ENCODE measurements at regions not wholly inside any gene's neighbourhood (a gene's known extent, or its start where the extent isn't known, plus 50 kb on each side); places are given as distances from the start of the nearest gene placed in this dataset.
"Not testable (repeated sequence)": the region's sequence is repeated elsewhere in the genome, so short reads cannot be mapped to it uniquely, and the experiment has no call there.

DNA sequence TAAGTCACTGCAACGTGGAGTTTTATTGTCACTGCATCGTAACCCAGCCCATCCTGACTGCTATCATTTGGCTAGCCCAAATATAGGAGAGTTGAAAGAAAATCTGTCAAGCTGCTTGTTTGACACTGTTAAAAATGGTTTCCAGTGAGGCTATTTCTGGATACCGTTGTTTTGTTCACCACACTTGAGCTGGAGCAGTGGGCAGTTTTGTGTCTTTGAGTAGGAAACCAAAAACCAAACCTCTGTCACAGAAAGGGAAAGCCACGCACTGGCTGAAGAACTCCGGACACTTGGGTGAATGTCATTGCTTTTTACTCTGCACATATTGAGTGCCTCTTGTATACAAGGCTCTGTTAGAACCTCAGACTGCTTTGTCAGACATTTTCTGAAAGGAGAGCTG lies 446.4 kb upstream of the CFAP20DC start:
- Histone ChIP-seq H3K27ac (ENCODE audit: low read depth, low read length) (no peak overlapping the region), H3K9ac (ENCODE audit: low read length in 5 of 5) (no peak overlapping the region), H3K4me3 (ENCODE audit: low read depth in 1 of 5, low read length in 5 of 5) (no peak overlapping the region), H3K27me3 (ENCODE audit: control insufficient read depth in 5 of 5, insufficient read depth in 4 of 5, low read length in 5 of 5) (peaks cover 0 to 4% (median 0%) of the 10 kb centered on the region in 5 donors), H3K36me3 (ENCODE audit: control insufficient read depth in 5 of 5, insufficient read depth in 5 of 5, low read length in 5 of 5) (no peaks in the 10 kb centered on the region), H3K4me1 (ENCODE audit: control insufficient read depth in 5 of 5, insufficient read depth in 5 of 5, low read length in 5 of 5) (no peaks in the 10 kb centered on the region), H3K9me3 (ENCODE audit: control insufficient read depth in 5 of 5, low read length in 5 of 5) (no peaks in the 10 kb centered on the region)

DNA sequence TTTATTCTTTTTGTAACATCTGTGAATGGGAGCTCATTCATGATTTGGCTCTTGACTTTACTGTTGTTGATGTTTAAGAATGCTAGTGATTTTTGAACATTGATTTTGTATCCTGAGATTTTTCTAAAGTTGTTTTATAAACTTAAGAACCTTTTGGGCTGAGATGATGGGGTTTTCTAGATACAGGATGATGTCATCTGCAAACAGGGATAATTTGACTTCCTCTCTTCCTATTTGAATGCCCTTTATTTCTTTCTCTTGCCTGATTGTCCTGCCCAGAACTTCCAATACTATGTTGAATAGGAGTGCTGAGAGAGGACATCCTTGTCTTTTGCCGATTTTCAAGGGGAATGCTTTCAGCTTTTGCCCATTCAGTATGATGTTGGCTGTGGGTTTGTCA lies 445.1 kb upstream of the CFAP20DC start:
- H3K27ac ChIP-seq (ENCODE audit: low read depth, low read length), result not testable (repeated sequence)

DNA sequence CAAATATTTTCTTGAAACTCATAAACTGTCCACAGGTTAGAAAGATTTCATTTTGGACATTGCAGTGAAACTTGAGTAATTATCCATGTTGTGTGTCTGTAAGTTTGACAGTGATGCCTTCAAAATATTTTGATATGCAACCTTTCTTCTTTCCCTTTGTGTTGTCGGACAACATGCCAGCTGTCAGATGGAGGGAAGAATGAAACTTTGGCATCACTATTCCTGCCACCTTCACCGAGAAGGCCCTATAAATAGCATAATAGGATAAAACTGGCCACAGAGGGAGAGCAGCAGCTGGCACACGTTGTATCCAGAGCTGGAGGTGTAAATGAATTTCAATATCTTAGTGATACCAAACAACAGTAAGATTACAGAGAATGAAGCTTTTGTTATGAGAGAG lies 436.7 kb upstream of the CFAP20DC start:
- Histone ChIP-seq H3K9ac (ENCODE audit: low read length in 5 of 5) (no peak overlapping the region), H3K27me3 (ENCODE audit: control insufficient read depth in 5 of 5, insufficient read depth in 4 of 5, low read length in 5 of 5) (no peaks in the 10 kb centered on the region), H3K36me3 (ENCODE audit: control insufficient read depth in 5 of 5, insufficient read depth in 5 of 5, low read length in 5 of 5) (no peaks in the 10 kb centered on the region), H3K27ac (ENCODE audit: low read depth, low read length) (no peak overlapping the region), H3K9me3 (ENCODE audit: control insufficient read depth in 5 of 5, low read length in 5 of 5) (no peaks in the 10 kb centered on the region), H3K4me1 (ENCODE audit: control insufficient read depth in 5 of 5, insufficient read depth in 5 of 5, low read length in 5 of 5) (no peaks in the 10 kb centered on the region), H3K4me3 (ENCODE audit: low read depth in 1 of 5, low read length in 5 of 5) (no peak overlapping the region)

More for the DNA sequence above, 445.1 kb upstream of the CFAP20DC start:
- not testable (repeated sequence) for H3K36me3 ChIP-seq (ENCODE audit: control insufficient read depth in 5 of 5, insufficient read depth in 5 of 5, low read length in 5 of 5); H3K4me3 ChIP-seq (ENCODE audit: low read depth in 1 of 5, low read length in 5 of 5); H3K9ac ChIP-seq (ENCODE audit: low read length in 5 of 5); H3K9me3 ChIP-seq (ENCODE audit: control insufficient read depth in 5 of 5, low read length in 5 of 5); H3K27me3 ChIP-seq (ENCODE audit: control insufficient read depth in 5 of 5, insufficient read depth in 4 of 5, low read length in 5 of 5); H3K4me1 ChIP-seq (ENCODE audit: control insufficient read depth in 5 of 5, insufficient read depth in 5 of 5, low read length in 5 of 5)

DNA sequence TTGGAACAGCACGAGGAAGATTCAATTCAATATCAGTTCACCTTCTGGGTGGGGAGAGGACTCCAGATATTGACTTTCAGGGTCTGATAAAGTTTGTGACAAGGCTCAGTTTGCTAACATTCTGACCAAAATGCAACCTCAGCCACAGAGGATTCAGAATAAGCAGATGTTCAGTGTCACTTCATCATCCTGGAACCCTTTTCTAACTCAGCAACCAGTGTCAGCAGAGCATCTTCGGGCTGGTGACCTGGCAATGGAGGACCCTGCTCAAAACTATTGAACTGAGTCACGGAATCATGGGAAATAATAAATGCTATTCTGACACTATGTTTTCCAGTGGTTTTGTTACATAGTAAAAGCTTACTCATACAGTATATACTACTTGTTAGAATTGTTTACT lies 433.4 kb upstream of the CFAP20DC start:
- no peak overlapping the region for H3K27ac ChIP-seq (ENCODE audit: low read depth, low read length)

DNA sequence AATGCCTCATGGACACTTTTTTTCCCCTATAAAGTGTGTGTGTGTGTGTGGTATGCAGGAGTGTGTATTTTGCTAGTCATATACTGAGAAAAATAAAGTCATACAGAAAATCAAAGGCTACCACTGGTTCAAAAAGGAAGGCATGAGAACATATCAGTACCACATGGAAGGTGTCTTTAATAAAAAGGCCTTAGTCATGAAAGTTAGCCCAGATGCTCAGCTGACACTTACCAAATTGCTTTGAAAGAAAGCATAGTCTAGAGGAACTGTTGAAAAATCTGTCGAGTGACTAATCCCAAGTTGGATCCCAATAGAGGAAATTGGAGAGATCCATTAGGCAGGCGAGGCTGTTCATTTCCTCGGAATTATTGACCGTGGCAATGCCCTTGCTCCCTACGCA lies 432.9 kb upstream of the CFAP20DC start:
- H3K9me3 ChIP-seq (ENCODE audit: control insufficient read depth in 5 of 5, low read length in 5 of 5), result no peaks in the 10 kb centered on the region
- no peak overlapping the region for H3K9ac ChIP-seq (ENCODE audit: low read length in 5 of 5)
- H3K36me3 ChIP-seq (ENCODE audit: control insufficient read depth in 5 of 5, insufficient read depth in 5 of 5, low read length in 5 of 5), result no peaks in the 10 kb centered on the region
- no peak overlapping the region for H3K27ac ChIP-seq (ENCODE audit: low read depth, low read length)
- no peaks in the 10 kb centered on the region for H3K27me3 ChIP-seq (ENCODE audit: control insufficient read depth in 5 of 5, insufficient read depth in 4 of 5, low read length in 5 of 5)
- H3K4me1 ChIP-seq (ENCODE audit: control insufficient read depth in 5 of 5, insufficient read depth in 5 of 5, low read length in 5 of 5), result no peaks in the 10 kb centered on the region
- H3K4me3 ChIP-seq (ENCODE audit: low read depth in 1 of 5, low read length in 5 of 5), result no peak overlapping the region

More for the DNA sequence above, 433.4 kb upstream of the CFAP20DC start:
- Histone ChIP-seq H3K27me3 (ENCODE audit: control insufficient read depth in 5 of 5, insufficient read depth in 4 of 5, low read length in 5 of 5) (no peaks in the 10 kb centered on the region), H3K9me3 (ENCODE audit: control insufficient read depth in 5 of 5, low read length in 5 of 5) (no peaks in the 10 kb centered on the region), H3K4me1 (ENCODE audit: control insufficient read depth in 5 of 5, insufficient read depth in 5 of 5, low read length in 5 of 5) (no peaks in the 10 kb centered on the region), H3K4me3 (ENCODE audit: low read depth in 1 of 5, low read length in 5 of 5) (no peak overlapping the region), H3K36me3 (ENCODE audit: control insufficient read depth in 5 of 5, insufficient read depth in 5 of 5, low read length in 5 of 5) (no peaks in the 10 kb centered on the region), H3K9ac (ENCODE audit: low read length in 5 of 5) (no peak overlapping the region)

DNA sequence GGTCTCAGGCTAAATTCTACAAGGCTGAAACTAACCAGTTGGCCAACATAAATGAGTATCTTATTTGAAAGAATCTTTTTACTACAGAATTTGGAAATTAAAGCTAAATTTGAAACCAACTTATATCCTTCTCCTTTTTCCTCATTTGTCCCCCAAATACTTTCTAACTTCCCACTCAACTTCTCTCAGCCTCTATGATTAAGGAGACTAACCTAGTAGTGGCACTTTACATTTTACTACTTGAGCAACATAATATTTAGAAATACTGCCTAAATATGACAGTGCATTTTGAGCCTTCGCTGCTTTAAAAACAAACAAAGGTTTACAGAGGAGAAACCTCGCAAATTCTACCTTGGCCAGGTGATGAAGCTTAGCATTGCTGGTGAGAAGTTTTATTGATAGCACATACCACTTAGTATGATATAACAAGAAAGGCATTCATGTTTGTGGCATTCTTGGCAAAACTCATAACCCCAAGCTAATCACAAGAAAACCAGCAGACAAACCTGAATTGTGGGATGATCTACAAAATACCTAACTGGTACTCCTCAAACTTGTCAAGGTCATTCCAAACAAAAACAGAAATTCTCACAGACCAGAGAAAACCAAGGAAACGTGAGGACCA lies 432.1 kb upstream of the CFAP20DC start:
- Histone ChIP-seq H3K27ac (ENCODE audit: low read depth, low read length) (no peak overlapping the region), H3K9me3 (ENCODE audit: control insufficient read depth in 5 of 5, low read length in 5 of 5) (no peaks in the 10 kb centered on the region), H3K4me1 (ENCODE audit: control insufficient read depth in 5 of 5, insufficient read depth in 5 of 5, low read length in 5 of 5) (no peaks in the 10 kb centered on the region), H3K4me3 (ENCODE audit: low read depth in 1 of 5, low read length in 5 of 5) (no peak overlapping the region), H3K36me3 (ENCODE audit: control insufficient read depth in 5 of 5, insufficient read depth in 5 of 5, low read length in 5 of 5) (no peaks in the 10 kb centered on the region), H3K27me3 (ENCODE audit: control insufficient read depth in 5 of 5, insufficient read depth in 4 of 5, low read length in 5 of 5) (peaks cover 0 to 2% (median 0%) of the 10 kb centered on the region in 5 donors), H3K9ac (ENCODE audit: low read length in 5 of 5) (no peak overlapping the region)

DNA sequence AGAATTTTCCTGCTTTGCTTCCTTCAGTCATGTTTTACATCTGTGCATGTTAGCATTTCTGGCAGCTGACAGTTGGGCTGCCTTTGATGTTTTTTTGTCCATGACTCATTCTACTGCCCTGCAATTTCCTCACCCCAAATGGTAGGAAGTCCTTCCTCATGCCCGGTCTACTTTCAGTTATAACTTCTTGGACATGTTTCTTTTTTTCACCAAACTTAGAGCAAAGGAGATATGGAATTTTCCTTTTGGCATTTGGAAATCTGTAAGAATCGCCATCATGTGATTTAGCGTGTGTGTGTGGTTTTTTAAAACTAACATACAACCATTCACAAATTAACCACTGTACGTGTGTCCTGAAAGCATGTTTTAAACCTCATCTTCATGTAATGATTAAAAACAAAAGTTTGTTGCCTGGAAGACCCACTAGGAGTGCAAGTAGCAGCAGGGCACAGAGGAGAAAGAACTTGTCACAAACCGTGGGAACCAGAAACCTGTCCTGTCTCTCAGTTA lies 430.7 kb upstream of the CFAP20DC start:
- H3K4me1 ChIP-seq (ENCODE audit: control insufficient read depth in 5 of 5, insufficient read depth in 5 of 5, low read length in 5 of 5), result no peaks in the 10 kb centered on the region
- no peaks in the 10 kb centered on the region for H3K36me3 ChIP-seq (ENCODE audit: control insufficient read depth in 5 of 5, insufficient read depth in 5 of 5, low read length in 5 of 5)
- no peaks in the 10 kb centered on the region for H3K9me3 ChIP-seq (ENCODE audit: control insufficient read depth in 5 of 5, low read length in 5 of 5)
- peaks cover 0 to 3% (median 0%) of the 10 kb centered on the region in 5 donors for H3K27me3 ChIP-seq (ENCODE audit: control insufficient read depth in 5 of 5, insufficient read depth in 4 of 5, low read length in 5 of 5)
- no peak overlapping the region for H3K9ac ChIP-seq (ENCODE audit: low read length in 5 of 5)
- H3K4me3 ChIP-seq (ENCODE audit: low read depth in 1 of 5, low read length in 5 of 5), result no peak overlapping the region
- H3K27ac ChIP-seq (ENCODE audit: low read depth, low read length), result no peak overlapping the region

DNA sequence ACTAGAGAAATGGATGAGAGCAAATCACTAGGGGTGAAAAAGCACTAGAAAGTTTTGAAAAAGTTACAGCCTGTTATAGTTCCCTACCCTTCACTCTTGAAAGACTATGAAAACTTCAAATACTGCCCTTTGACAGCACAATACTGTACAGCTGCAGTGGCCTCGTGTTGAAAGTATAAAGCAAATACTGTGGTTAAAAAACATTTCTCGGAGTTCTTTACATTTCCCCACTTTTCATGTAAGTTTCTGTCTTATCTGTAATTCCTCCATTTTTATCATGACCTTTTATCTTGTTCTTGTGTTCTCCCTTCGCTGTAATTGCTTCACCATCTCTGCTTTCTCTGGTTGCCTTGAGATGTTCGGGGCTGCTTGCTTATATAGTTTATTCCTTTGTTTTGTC lies 423.8 kb upstream of the CFAP20DC start:
- Histone ChIP-seq H3K9me3 (ENCODE audit: control insufficient read depth in 5 of 5, low read length in 5 of 5) (no peaks in the 10 kb centered on the region), H3K27me3 (ENCODE audit: control insufficient read depth in 5 of 5, insufficient read depth in 4 of 5, low read length in 5 of 5) (peaks cover 0 to 3% (median 0%) of the 10 kb centered on the region in 5 donors), H3K36me3 (ENCODE audit: control insufficient read depth in 5 of 5, insufficient read depth in 5 of 5, low read length in 5 of 5) (no peaks in the 10 kb centered on the region), H3K4me1 (ENCODE audit: control insufficient read depth in 5 of 5, insufficient read depth in 5 of 5, low read length in 5 of 5) (no peaks in the 10 kb centered on the region), H3K9ac (ENCODE audit: low read length in 5 of 5) (no peak overlapping the region), H3K27ac (ENCODE audit: low read depth, low read length) (no peak overlapping the region), H3K4me3 (ENCODE audit: low read depth in 1 of 5, low read length in 5 of 5) (no peak overlapping the region)

DNA sequence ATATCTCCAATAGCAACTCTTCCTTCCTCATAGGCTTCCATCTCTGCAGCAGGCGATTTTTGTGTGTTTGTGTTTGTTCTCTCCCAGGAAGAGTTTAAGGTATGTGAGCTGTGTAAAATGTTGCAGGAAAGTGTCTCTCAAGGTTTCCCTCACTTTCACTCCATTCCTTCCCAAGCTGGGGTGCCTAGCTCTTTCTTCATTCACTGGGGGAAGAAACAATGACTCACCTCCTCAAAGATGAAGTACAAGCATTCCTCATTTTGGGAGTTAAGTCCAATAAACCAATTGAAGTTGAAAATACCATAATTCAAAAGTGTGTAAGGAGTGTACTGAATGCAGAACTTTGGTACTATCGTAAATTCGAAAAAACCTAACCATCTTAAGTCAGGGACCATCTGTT lies 422.7 kb upstream of the CFAP20DC start:
- no peak overlapping the region for H3K9ac ChIP-seq (ENCODE audit: low read length in 5 of 5)
- H3K4me3 ChIP-seq (ENCODE audit: low read depth in 1 of 5, low read length in 5 of 5), result no peak overlapping the region

DNA sequence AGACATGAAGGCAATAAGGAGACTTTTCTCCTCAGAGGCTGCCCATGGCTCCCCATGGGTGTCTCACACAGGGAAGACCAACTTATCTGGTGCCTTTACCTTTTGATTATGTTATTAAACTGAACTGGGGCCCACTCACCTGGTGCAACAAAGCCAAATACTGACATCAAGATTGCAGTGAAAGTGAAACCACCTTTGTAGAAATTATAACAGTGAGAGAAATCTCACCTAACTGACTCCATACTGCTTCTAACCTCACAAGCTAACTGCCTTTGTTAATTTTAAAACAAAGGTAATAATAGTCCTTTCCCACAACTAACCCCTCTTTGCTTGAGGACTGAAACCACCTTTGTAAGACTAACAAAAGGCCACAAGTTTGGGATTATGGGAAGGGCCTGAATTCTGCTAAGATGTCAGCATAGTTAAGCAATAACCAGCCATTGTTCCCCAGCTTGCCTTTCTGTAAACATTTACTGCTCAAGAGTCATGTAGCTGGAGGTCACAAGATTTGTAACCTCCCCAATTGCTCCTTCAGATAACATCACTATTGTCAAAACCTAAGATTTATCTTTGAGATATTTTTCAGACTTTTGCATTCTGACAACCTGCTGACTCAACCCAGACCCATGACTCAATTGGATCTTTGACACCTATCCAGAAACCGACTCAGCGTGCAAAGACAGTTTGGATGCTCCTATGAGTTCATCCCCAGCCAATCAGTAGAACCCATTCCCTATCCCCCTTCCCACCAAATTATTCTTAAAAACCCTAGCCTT lies 420.3 kb upstream of the CFAP20DC start:
- H3K9ac ChIP-seq (ENCODE audit: low read length in 5 of 5), result no peak overlapping the region
- H3K4me1 ChIP-seq (ENCODE audit: control insufficient read depth in 5 of 5, insufficient read depth in 5 of 5, low read length in 5 of 5), result no peaks in the 10 kb centered on the region
- H3K9me3 ChIP-seq (ENCODE audit: control insufficient read depth in 5 of 5, low read length in 5 of 5), result no peaks in the 10 kb centered on the region
- H3K36me3 ChIP-seq (ENCODE audit: control insufficient read depth in 5 of 5, insufficient read depth in 5 of 5, low read length in 5 of 5), result no peaks in the 10 kb centered on the region
- no peak overlapping the region for H3K27ac ChIP-seq (ENCODE audit: low read depth, low read length)
- no peaks in the 10 kb centered on the region for H3K27me3 ChIP-seq (ENCODE audit: control insufficient read depth in 5 of 5, insufficient read depth in 4 of 5, low read length in 5 of 5)
- no peak overlapping the region for H3K4me3 ChIP-seq (ENCODE audit: low read depth in 1 of 5, low read length in 5 of 5)

More for the DNA sequence above, 422.7 kb upstream of the CFAP20DC start:
- H3K9me3 ChIP-seq (ENCODE audit: control insufficient read depth in 5 of 5, low read length in 5 of 5), result no peaks in the 10 kb centered on the region
- H3K4me1 ChIP-seq (ENCODE audit: control insufficient read depth in 5 of 5, insufficient read depth in 5 of 5, low read length in 5 of 5), result no peaks in the 10 kb centered on the region
- no peak overlapping the region for H3K27ac ChIP-seq (ENCODE audit: low read depth, low read length)
- no peaks in the 10 kb centered on the region for H3K36me3 ChIP-seq (ENCODE audit: control insufficient read depth in 5 of 5, insufficient read depth in 5 of 5, low read length in 5 of 5)
- peaks cover 0 to 3% (median 0%) of the 10 kb centered on the region in 5 donors for H3K27me3 ChIP-seq (ENCODE audit: control insufficient read depth in 5 of 5, insufficient read depth in 4 of 5, low read length in 5 of 5)
